ENCODE measurements at regions not wholly inside any gene's neighbourhood (a gene's known extent, or its start where the extent isn't known, plus 50 kb on each side); places are given as distances from the start of the nearest gene placed in this dataset.

DNA sequence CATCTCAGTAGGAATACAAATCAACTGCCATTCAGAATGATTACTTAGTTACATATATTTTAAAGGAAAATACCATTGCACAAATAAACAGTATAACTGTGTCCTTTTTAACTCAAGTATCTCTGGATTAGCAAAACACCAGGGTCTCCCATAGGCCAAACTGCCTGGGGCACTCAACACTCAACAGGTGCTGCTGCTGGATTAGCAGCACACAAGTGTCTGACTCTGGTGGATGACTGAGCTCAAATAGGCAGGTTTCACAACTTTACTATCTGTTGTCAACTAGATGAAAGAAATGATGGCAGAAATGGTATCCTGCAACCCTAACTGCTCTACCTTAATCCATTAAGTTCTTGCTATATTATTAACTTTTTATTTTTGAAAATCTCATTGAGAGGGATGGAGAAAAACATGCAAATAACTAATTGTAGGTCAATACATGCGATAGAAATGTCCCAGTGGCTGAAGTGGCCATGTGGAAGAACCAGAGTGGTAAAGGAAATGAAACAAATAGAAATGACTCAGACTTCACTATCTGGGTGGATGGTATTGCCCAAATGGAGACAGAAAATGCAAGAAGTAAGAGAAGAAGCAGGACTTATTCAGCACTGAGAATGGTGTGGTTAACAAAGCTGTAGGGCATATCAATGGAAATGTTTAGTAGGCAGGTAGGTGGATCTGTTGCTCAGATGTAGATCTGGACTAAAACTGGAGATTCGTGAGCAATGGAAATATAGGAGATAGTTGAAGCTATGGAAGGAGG, 90.8 kb upstream of the CCDC190 start:
- TF ChIP-seq, protein P1, sequence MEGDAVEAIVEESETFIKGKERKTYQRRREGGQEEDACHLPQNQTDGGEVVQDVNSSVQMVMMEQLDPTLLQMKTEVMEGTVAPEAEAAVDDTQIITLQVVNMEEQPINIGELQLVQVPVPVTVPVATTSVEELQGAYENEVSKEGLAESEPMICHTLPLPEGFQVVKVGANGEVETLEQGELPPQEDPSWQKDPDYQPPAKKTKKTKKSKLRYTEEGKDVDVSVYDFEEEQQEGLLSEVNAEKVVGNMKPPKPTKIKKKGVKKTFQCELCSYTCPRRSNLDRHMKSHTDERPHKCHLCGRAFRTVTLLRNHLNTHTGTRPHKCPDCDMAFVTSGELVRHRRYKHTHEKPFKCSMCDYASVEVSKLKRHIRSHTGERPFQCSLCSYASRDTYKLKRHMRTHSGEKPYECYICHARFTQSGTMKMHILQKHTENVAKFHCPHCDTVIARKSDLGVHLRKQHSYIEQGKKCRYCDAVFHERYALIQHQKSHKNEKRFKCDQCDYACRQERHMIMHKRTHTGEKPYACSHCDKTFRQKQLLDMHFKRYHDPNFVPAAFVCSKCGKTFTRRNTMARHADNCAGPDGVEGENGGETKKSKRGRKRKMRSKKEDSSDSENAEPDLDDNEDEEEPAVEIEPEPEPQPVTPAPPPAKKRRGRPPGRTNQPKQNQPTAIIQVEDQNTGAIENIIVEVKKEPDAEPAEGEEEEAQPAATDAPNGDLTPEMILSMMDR (IDR thresholded peaks at IDR 0.05; ENCODE audit: low read depth, low read length) = no peak
- DNase-seq (ENCODE audit: low read depth in 2 of 2) = peak; percentile 34 to 37
- no peak overlapping the region for H3K4me3 ChIP-seq (replicated peaks in 1 of 2; ENCODE audit: low read depth in 2 of 2, low read length in 2 of 2)

DNA sequence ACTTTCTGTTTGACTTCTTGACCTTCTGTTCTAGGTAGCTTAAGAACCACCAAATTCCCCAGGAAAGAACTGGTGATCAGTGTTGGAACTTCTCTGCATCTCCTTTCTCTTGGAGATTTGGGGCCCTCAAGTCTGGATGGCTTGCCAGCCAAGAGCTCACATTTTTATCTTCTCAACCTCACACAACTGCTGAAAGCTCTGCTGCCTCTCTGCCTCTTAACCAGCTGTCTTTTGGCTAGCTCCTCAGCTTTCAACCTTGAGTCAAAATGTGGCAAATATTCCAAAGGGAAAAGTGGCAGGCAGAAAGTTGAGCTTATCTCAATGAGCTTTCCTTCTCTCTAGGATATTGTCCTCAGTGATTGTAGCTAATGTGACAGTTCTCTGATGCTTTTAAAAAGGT, 89.2 kb upstream of the CCDC190 start:
- TF ChIP-seq, protein P1 (IDR thresholded peaks at IDR 0.05; ENCODE audit: low read depth, low read length) = no peak
- DNase-seq (ENCODE audit: low read depth in 2 of 2) = no peak
- H3K4me3 ChIP-seq (replicated peaks in 1 of 2; ENCODE audit: low read depth in 2 of 2, low read length in 2 of 2) = no peak overlapping the region

DNA sequence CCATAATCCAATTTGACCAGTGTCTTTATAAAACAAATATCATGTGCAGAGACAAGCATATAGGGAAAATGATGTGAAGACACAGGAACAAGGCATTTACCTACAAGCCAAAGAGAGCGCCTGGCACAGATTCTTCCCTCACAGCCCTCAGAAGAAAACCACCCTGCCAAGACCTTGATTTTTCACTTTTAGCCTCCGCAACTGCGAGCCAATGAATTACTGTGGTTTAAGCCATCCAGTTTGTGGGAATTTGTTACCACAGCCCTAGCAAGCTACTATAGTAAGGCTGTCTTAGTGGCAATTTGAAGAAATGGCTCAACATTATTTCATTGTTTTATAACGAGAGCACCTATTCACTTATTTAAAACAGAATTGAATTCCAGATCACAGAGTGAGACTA, 85.7 kb upstream of the CCDC190 start:
- no peak for DNase-seq (ENCODE audit: low read depth in 2 of 2)

DNA sequence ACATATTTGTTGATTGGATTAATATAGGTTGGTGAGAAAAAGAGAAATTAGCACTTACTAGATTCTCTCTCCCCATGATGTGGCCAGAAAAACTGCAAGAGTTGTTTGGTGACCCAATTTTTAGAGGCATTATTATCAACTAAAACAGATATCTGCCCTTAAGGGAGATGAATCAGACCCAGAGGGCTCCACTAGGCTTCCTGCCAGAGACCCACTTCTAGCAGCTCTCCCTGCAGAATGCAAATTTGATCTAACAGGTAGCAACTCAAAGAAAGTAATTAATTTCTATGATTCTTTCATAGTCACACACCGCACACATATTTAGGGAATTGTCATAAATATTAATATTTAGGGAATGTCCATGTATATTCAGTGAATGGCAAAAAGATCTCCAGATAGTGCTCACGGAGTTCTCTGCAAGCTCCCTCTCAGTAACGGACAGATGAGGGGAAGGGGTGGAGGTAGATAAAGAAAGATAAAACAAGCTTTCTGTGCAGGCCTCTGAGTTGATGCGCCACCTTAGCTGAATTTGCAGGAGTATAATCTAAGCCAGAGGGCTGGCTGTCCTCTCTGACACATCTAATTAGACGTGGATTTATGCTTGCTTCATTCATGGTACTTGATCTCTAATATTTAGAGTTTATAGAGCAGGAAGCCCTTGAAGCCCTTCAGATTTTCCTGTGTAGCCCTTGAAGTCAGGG, 84.1 kb upstream of the CCDC190 start:
- TF ChIP-seq, protein P1 (IDR thresholded peaks at IDR 0.05; ENCODE audit: low read depth, low read length) = no peak
- H3K4me3 ChIP-seq (replicated peaks in 1 of 2; ENCODE audit: low read depth in 2 of 2, low read length in 2 of 2) = no peak overlapping the region
- no peak for DNase-seq (ENCODE audit: low read depth in 2 of 2)

More for the DNA sequence above, 85.7 kb upstream of the CCDC190 start:
- TF ChIP-seq, protein P1 (IDR thresholded peaks at IDR 0.05; ENCODE audit: low read depth, low read length) = no peak
- H3K4me3 ChIP-seq (replicated peaks in 1 of 2; ENCODE audit: low read depth in 2 of 2, low read length in 2 of 2) = no peak overlapping the region

DNA sequence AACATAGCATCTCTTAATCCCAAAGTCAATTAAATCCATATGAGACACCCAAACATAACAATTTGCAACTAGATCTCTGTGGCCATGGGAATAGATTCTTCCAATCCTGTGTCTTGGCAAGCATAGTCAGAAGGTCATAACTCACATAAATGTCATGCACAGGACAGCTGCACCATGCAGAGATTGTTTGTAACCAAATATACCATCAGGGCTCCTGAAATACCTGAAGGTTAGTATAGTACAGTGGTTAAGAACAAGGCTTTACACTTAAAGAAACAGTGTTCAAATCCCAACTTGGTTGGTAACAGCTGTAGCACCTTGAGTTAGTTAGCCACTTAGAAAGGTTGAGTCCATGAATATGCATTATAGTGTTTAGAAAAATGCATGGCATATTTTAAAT, 82.6 kb upstream of the CCDC190 start:
- TF ChIP-seq, protein P1 (IDR thresholded peaks at IDR 0.05; ENCODE audit: low read depth, low read length) = no peak
- no peak overlapping the region for H3K4me3 ChIP-seq (replicated peaks in 1 of 2; ENCODE audit: low read depth in 2 of 2, low read length in 2 of 2)
- DNase-seq (ENCODE audit: low read depth in 2 of 2) = peak in 1 of 2 donors; percentile 14

DNA sequence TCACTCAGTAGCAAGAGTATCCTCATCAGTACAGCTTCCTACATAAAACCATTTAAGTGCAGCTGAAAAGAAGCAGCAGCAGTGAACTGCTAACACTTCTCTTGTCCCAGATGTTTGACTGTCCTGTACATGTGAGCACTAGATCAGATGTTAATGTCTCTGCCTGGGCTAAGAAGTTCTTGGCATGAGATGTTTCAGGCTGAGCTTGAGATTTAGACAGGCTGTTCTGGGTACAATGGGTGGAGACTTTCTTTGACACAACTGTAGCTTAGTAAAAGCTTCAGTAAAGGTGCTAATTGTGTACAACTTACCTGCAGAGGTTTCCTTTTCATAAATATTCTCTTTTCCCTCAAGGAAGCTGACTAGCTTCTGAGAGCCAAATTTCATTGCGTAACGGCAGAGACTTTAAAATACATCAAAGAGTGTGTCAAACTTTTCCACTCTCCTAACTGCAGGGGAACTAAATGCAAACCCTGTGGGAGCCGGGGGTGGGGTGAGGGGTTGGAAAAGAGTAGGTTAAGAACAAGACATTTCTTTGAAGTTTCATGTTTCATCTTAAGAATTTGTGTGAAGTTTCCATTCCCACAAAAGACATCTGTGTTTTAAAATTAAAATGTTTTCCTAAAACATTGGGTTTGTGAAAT, 82.1 kb upstream of the CCDC190 start:
- H3K4me3 ChIP-seq (replicated peaks in 1 of 2; ENCODE audit: low read depth in 2 of 2, low read length in 2 of 2) = no peak overlapping the region
- DNase-seq (ENCODE audit: low read depth in 2 of 2) = peak; percentile 48 to 58
- TF ChIP-seq, protein P1 (IDR thresholded peaks at IDR 0.05; ENCODE audit: low read depth, low read length) = no peak

Data from cardiac fibroblast (primary cell).